Right lobe of liver (tissue), 6 donors: ENCODE measurements at regions not wholly inside any gene's neighbourhood (a gene's known extent, or its start where the extent isn't known, plus 50 kb on each side); places are given as distances from the start of the nearest gene placed in this dataset.

Source experiments
- ATAC-seq, 4 donors: fragments of 200-7000 bp; cut with Tn5 transposase; one replicate each; pipeline ENCODE4 v1.9.1; 2020; ENCODE audit warnings: mild to moderate bottlenecking in 4 of 4, moderate library complexity in 4 of 4
- DNase-seq, 3 donors: peaks; one replicate each; pipeline ENCODE4 v3.0.0-alpha.2; 2020
- H3K27ac ChIP-seq, 3 donors: fragments of 200-600 bp; one replicate each; pipeline ENCODE4 v1.8.0; 2022
- H3K27me3 ChIP-seq, 2 donors: fragments of 200-600 bp; one replicate each; pipeline ENCODE4 v1.8.0; 2022
- H3K36me3 ChIP-seq, 4 donors: fragments of 200-600 bp; sonication (generic) in 1 of 4; one replicate each; pipeline versions ENCODE4 v1.5.1 to v1.8.0; 2017 to 2022; ENCODE audit warnings: control low read depth in 1 of 4
- H3K4me1 ChIP-seq, 4 donors: fragments of 200-600 bp; sonication (generic) in 1 of 4; one replicate each; pipeline versions ENCODE4 v1.5.1 to v1.8.0; 2017 to 2022; ENCODE audit warnings: control low read depth in 1 of 4
- H3K4me3 ChIP-seq, 3 donors: fragments of 200-600 bp; one replicate each; pipeline ENCODE4 v1.8.0; 2022
- H3K9me3 ChIP-seq, 4 donors: fragments of 200-600 bp; sonication (generic) in 1 of 4; one replicate each; pipeline versions ENCODE4 v1.5.1 to v1.8.0; 2017 to 2022; ENCODE audit warnings: control low read depth in 1 of 4
- POLR2A ChIP-seq: fragments of 450-650 bp; IDR thresholded peaks from one replicate; pipeline ENCODE4 v1.6.1; 2017; ENCODE audit warnings: antibody characterized with exemption, mild to moderate bottlenecking
- WGBS: methylation state at CpG from one replicate; pipeline ENCODE4 v1.1.6; 2018; ENCODE audit warnings: low coverage, low lambda C conversion rate; ENCODE audit not compliant: insufficient coverage; ENCODE audit errors: missing lambda C conversion rate; 5-methylcytosine and 5-hydroxymethylcytosine counted together
- intact Hi-C, 2 donors: fragments of 100-400 bp; cut with DNase I; formaldehyde crosslinking; loops; one replicate each; pipeline versions ENCODE4 v1.11.2 to v1.14.1; 2022
- TF ChIP-seq, protein P1 (sequence below), 4 donors: fragments of 200-600 bp in 3 of 4; fragments of 450-650 bp in 1 of 4; IDR thresholded peaks; one replicate each; pipeline versions ENCODE4 v1.5.1 to v1.8.0; 2016 to 2022; ENCODE audit warnings: antibody characterized with exemption in 4 of 4, mild to moderate bottlenecking in 2 of 4
- donor health status: DM: no; HTN: yes; CAD: no.
- donor health status: DM: no; HTN: no; CAD: no.
- donor health status: DM: no; HTN: no; CAD: no.
- donor health status: DM: no; HTN: yes; CAD: no.
- donor health status: DM: no; HTN: yes; CAD: no.

- peaks cover 0 to 35% (median 3%) of the 10 kb centered on the region in 4 donors for H3K4me1 ChIP-seq
- 80% methylated on average over 2 of the region's 2 CpGs for WGBS
- H3K27ac ChIP-seq: no peak overlapping the region
- ATAC-seq: no peak
- intact Hi-C loops: no loop called here
- DNase-seq: no peak
- H3K36me3 ChIP-seq: no peaks in the 10 kb centered on the region
- H3K9me3 ChIP-seq: no peaks in the 10 kb centered on the region
- no peak for TF ChIP-seq POLR2A
- TF ChIP-seq, protein P1, sequence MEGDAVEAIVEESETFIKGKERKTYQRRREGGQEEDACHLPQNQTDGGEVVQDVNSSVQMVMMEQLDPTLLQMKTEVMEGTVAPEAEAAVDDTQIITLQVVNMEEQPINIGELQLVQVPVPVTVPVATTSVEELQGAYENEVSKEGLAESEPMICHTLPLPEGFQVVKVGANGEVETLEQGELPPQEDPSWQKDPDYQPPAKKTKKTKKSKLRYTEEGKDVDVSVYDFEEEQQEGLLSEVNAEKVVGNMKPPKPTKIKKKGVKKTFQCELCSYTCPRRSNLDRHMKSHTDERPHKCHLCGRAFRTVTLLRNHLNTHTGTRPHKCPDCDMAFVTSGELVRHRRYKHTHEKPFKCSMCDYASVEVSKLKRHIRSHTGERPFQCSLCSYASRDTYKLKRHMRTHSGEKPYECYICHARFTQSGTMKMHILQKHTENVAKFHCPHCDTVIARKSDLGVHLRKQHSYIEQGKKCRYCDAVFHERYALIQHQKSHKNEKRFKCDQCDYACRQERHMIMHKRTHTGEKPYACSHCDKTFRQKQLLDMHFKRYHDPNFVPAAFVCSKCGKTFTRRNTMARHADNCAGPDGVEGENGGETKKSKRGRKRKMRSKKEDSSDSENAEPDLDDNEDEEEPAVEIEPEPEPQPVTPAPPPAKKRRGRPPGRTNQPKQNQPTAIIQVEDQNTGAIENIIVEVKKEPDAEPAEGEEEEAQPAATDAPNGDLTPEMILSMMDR (IDR thresholded peaks at IDR 0.05): no peak
- H3K27me3 ChIP-seq: no peaks in the 10 kb centered on the region
- H3K4me3 ChIP-seq: no peak overlapping the region
Observed at GRCh38 chr6:87793315-87793714, 91.3 kb upstream of the AKIRIN2 start.

DNA sequence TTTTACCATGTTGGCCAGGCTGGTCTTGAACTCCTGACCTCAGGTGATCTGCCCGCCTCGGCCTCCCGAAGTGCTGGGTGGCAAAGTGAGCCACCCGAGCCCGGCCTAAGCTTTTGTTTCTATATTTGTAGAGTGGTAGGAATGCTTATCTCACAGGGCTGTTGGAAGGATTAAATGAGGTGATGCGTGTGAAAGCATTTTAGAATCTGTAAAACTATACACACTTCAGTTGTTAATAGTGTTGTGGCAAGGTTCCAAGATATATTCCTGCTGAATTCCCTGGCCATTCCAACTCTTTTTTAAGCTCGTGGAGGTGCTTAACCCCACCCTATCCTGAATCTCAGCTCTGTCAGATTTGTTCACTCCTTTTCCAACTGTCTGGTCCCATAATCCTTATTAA lies 89.9 kb upstream of the AKIRIN2 start:
- intact Hi-C loops: no loop called here
- ATAC-seq: no peak

GRCh38 chr6:87791485-87791884 lies 89.5 kb upstream of the AKIRIN2 start:
- H3K27me3 ChIP-seq: no peaks in the 10 kb centered on the region
- TF ChIP-seq, protein P1 (IDR thresholded peaks at IDR 0.05): no peak
- TF ChIP-seq POLR2A: no peak
- DNase-seq (no peak), ATAC-seq (peak; percentile 49 to 66 (median 56))
- no peak overlapping the region for H3K4me3 ChIP-seq
- intact Hi-C loops: no loop called here
- H3K27ac ChIP-seq: peak overlapping the region; percentile 13 to 44 (median 42)
- H3K9me3 ChIP-seq: no peaks in the 10 kb centered on the region
- 34% methylated on average over 5 of the region's 6 CpGs for WGBS
- H3K4me1 ChIP-seq: peaks cover 0 to 47% (median 3%) of the 10 kb centered on the region in 4 donors
- no peaks in the 10 kb centered on the region for H3K36me3 ChIP-seq

More for the DNA sequence above, 89.9 kb upstream of the AKIRIN2 start:
- DNase-seq: no peak
- peak overlapping the region in 2 of 3 donors; percentile 13 to 44 for H3K27ac ChIP-seq
- H3K4me1 ChIP-seq: peaks cover 0 to 47% (median 3%) of the 10 kb centered on the region in 4 donors
- TF ChIP-seq, protein P1 (IDR thresholded peaks at IDR 0.05): no peak
- TF ChIP-seq POLR2A: no peak
- no peaks in the 10 kb centered on the region for H3K36me3 ChIP-seq
- 54% methylated on average over 7 of the region's 7 CpGs for WGBS
- no peak overlapping the region for H3K4me3 ChIP-seq
- H3K9me3 ChIP-seq: no peaks in the 10 kb centered on the region
- H3K27me3 ChIP-seq: no peaks in the 10 kb centered on the region

DNA sequence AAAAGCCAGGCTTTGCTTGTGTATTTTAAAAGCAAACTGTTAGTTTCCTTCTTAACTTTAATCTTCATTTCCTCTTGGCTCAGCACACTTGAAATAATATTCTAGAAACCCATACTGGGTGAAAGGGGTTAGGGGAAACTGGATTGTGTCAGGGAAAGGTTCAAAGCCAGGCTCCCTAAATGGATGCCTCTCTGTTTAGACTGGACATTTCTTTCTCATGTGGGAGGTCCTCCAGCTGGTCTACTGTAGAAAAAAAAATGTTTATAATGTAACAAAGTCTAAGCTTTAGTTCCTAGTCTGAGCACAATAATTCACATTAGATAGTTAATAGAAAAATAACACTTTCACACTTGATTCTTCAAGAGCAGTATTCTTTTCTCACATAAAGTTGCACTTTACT lies 89.0 kb upstream of the AKIRIN2 start:
- TF ChIP-seq, protein P1 (IDR thresholded peaks at IDR 0.05): no peak
- no peak for TF ChIP-seq POLR2A
- Histone ChIP-seq H3K4me1 (peaks cover 0 to 47% (median 3%) of the 10 kb centered on the region in 4 donors), H3K4me3 (no peak overlapping the region), H3K27ac (peak overlapping the region; percentile 13 to 44 (median 42)), H3K36me3 (no peaks in the 10 kb centered on the region), H3K9me3 (no peaks in the 10 kb centered on the region), H3K27me3 (no peaks in the 10 kb centered on the region)
- intact Hi-C loops: no loop called here
- ATAC-seq (peak in 3 of 4 donors; percentile 20 to 40 (median 29)), DNase-seq (no peak)

GRCh38 chr6:87789900-87790290 lies 87.9 kb upstream of the AKIRIN2 start:
- no peaks in the 10 kb centered on the region for H3K36me3 ChIP-seq
- no peaks in the 10 kb centered on the region for H3K27me3 ChIP-seq
- peak overlapping the region; percentile 9 to 58 (median 17) for H3K27ac ChIP-seq
- H3K4me1 ChIP-seq: peaks cover 0 to 51% (median 3%) of the 10 kb centered on the region in 4 donors
- H3K4me3 ChIP-seq: no peak overlapping the region
- DNase-seq: no peak
- WGBS: 64% methylated on average over 3 of the region's 3 CpGs
- H3K9me3 ChIP-seq: no peaks in the 10 kb centered on the region
- intact Hi-C loops: no loop called here
- no peak for TF ChIP-seq POLR2A
- TF ChIP-seq, protein P1 (IDR thresholded peaks at IDR 0.05): no peak
- ATAC-seq: no peak
